Activated naive CD4-positive, alpha-beta T cell treated with anti-CD3 and anti-CD28 coated beads for 36 hours (primary cell): ENCODE measurements at regions not wholly inside any gene's neighbourhood (a gene's known extent, or its start where the extent isn't known, plus 50 kb on each side); places are given as distances from the start of the nearest gene placed in this dataset.
"Not testable (repeated sequence)": the region's sequence is repeated elsewhere in the genome, so short reads cannot be mapped to it uniquely, and the experiment has no call there.

Experiments used
- CTCF ChIA-PET: fragments of 350-600 bp; sonication (Branson Sonifier 250); formaldehyde crosslinking; loops from one replicate; lab custom pipeline; 2021; ENCODE audit warnings: antibody characterized with exemption; lab: Charles Lee
- DNase-seq: peaks from one replicate; pipeline ENCODE4 v3.0.0-alpha.2; 2020
- H3K27ac Mint-ChIP-seq: one replicate; pipeline ENCODE4 v1.8.0; 2021; ENCODE audit warnings: mild to moderate bottlenecking, mixed read lengths
- H3K27me3 Mint-ChIP-seq: one replicate; pipeline ENCODE4 v1.8.0; 2021; ENCODE audit warnings: low read depth, mixed read lengths
- H3K36me3 Mint-ChIP-seq: one replicate; pipeline ENCODE4 v1.8.0; 2021; ENCODE audit warnings: low read depth, mixed read lengths
- H3K4me1 Mint-ChIP-seq: one replicate; pipeline ENCODE4 v1.8.0; 2021; ENCODE audit warnings: low read depth, mixed read lengths
- H3K4me3 Mint-ChIP-seq: one replicate; pipeline ENCODE4 v1.8.0; 2021; ENCODE audit warnings: mild to moderate bottlenecking, moderate library complexity, mixed read lengths
- H3K9me3 Mint-ChIP-seq: one replicate; pipeline ENCODE4 v1.8.0; 2021; ENCODE audit warnings: mixed read lengths
- intact Hi-C: fragments of 100-400 bp; cut with micrococcal nuclease; formaldehyde crosslinking; loops from one replicate; pipeline ENCODE4 v1.15.1; 2023

DNA sequence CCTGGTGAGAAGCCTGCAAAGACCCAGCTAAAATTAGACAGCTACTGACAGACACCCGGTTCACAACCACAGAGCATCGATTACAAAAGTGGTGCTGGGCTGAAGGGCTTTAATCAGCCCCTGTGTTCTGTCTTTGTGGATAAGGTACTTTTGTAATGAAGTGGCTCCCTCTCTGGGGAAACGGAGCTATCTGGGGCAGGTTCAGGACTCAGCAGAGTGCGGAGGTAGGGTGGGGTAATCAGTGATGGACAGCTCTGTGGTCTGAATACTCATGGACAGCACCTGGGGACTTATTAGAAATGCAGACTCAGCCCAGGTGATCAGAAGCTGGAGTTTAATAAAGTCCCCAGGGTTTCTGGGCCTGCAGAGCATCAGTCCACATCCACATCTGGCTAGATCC is 152.0 kb downstream of the MATN1 start:
- intact Hi-C loops, result no loop called here
- H3K9me3 Mint-ChIP-seq, result no peaks in the 10 kb centered on the region
- H3K27ac Mint-ChIP-seq, result no peak overlapping the region
- H3K4me1 Mint-ChIP-seq, result no peaks in the 10 kb centered on the region
- no peaks in the 10 kb centered on the region for H3K36me3 Mint-ChIP-seq
- peaks cover 15% of the 10 kb centered on the region for H3K27me3 Mint-ChIP-seq
- H3K4me3 Mint-ChIP-seq, result no peak overlapping the region
- CTCF ChIA-PET, result no interaction called here
- DNase-seq, result no peak

DNA sequence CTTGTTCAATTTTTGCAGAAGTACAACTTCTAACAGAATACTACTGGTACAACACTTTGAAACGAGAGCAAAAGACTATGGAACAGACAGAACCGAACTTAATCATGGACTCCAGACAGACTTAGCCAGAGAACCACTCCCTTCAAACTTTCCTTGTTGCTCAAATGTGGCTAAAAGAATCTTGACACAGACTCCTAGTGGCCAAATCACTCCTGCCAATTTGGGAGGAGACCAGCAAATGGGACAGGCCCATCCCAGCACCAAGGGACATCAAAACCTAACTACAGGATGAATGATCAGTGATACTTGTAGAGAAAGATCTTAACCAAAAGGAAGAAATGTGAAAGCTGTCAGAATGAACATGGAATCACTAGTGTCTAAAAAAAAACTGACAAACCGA is 154.0 kb downstream of the MATN1 start:
- CTCF ChIA-PET, result interaction anchor here (0.6 kb wide), 1 partner anchor 45 kb away, joined by 3 read pairs; no protein-coding TSS in a partner anchor

GRCh38 chr1:30562559-30562958 is 160.8 kb downstream of the MATN1 start:
- Mint-ChIP-seq H3K36me3 (no peaks in the 10 kb centered on the region), H3K27me3 (no peaks in the 10 kb centered on the region), H3K27ac (no peak overlapping the region), H3K4me3 (no peak overlapping the region), H3K4me1 (no peaks in the 10 kb centered on the region), H3K9me3 (peaks cover 22% of the 10 kb centered on the region)
- no peak for DNase-seq
- CTCF ChIA-PET, result no interaction called here
- intact Hi-C loops, result no loop called here

More for the DNA sequence above, 154.0 kb downstream of the MATN1 start:
- Mint-ChIP-seq H3K27me3 (peaks cover 11% of the 10 kb centered on the region), H3K9me3 (no peaks in the 10 kb centered on the region), H3K27ac (no peak overlapping the region), H3K4me1 (no peaks in the 10 kb centered on the region), H3K36me3 (no peaks in the 10 kb centered on the region), H3K4me3 (no peak overlapping the region)
- intact Hi-C loops, result no loop called here
- DNase-seq, result no peak

GRCh38 chr1:30551603-30552002 is 171.8 kb downstream of the MATN1 start:
- Mint-ChIP-seq H3K4me3 (no peak overlapping the region), H3K9me3 (no peaks in the 10 kb centered on the region), H3K27ac (no peak overlapping the region), H3K27me3 (peaks cover 10% of the 10 kb centered on the region), H3K36me3 (no peaks in the 10 kb centered on the region), H3K4me1 (no peaks in the 10 kb centered on the region)
- intact Hi-C loops, result no loop called here
- CTCF ChIA-PET, result no interaction called here
- no peak for DNase-seq

- Mint-ChIP-seq H3K4me1 (no peaks in the 10 kb centered on the region), H3K36me3 (no peaks in the 10 kb centered on the region), H3K27me3 (peaks cover 5% of the 10 kb centered on the region), H3K4me3 (no peak overlapping the region), H3K27ac (no peak overlapping the region), H3K9me3 (no peaks in the 10 kb centered on the region)
- DNase-seq, result no peak
- intact Hi-C loops, result no loop called here
- CTCF ChIA-PET, result no interaction called here
These were observed 172.8 kb downstream of the MATN1 start for GRCh38 chr1:30550365-30551220.

DNA sequence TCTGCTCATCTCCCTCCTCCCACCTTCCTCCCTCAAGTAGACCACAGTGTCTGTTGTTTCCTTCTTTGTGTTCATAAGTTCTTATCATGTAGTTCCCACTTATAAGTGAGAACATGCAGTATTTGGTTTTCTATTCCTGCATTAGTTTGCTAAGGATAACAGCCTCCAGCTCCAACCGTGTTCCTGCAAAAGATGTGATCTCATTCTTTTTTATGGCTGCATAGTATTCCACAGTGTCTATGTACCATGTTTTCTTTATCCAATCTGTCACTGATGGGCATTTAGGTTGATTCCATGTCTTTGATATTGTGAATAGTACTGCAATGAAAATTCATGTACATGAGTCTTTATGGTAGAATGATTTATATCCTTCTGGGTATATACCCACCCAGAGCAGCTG is 173.5 kb downstream of the MATN1 start:
- H3K4me1 Mint-ChIP-seq, H3K27ac Mint-ChIP-seq, H3K27me3 Mint-ChIP-seq, H3K36me3 Mint-ChIP-seq, intact Hi-C loops, CTCF ChIA-PET, H3K4me3 Mint-ChIP-seq, H3K9me3 Mint-ChIP-seq, DNase-seq: not testable (repeated sequence)

- CTCF ChIA-PET, result no interaction called here
- Mint-ChIP-seq H3K4me3 (no peak overlapping the region), H3K27me3 (peaks cover 3% of the 10 kb centered on the region), H3K27ac (no peak overlapping the region), H3K36me3 (no peaks in the 10 kb centered on the region), H3K9me3 (no peaks in the 10 kb centered on the region), H3K4me1 (no peaks in the 10 kb centered on the region)
- intact Hi-C loops, result no loop called here
- no peak for DNase-seq
These were observed 175.1 kb downstream of the MATN1 start for GRCh38 chr1:30548294-30548693.

- intact Hi-C loops, H3K9me3 Mint-ChIP-seq, H3K4me1 Mint-ChIP-seq, CTCF ChIA-PET, H3K4me3 Mint-ChIP-seq, DNase-seq, H3K36me3 Mint-ChIP-seq, H3K27me3 Mint-ChIP-seq, H3K27ac Mint-ChIP-seq: not testable (repeated sequence)
These were observed 176.1 kb downstream of the MATN1 start for GRCh38 chr1:30547326-30547725.

GRCh38 chr1:30545365-30545764 is 178.0 kb downstream of the MATN1 start:
- CTCF ChIA-PET, result no interaction called here
- DNase-seq, result no peak
- no peaks in the 10 kb centered on the region for H3K9me3 Mint-ChIP-seq
- H3K27me3 Mint-ChIP-seq, result peaks cover 3% of the 10 kb centered on the region
- intact Hi-C loops, result no loop called here
- H3K4me3 Mint-ChIP-seq, result no peak overlapping the region
- no peaks in the 10 kb centered on the region for H3K36me3 Mint-ChIP-seq
- H3K27ac Mint-ChIP-seq, result no peak overlapping the region
- no peaks in the 10 kb centered on the region for H3K4me1 Mint-ChIP-seq

DNA sequence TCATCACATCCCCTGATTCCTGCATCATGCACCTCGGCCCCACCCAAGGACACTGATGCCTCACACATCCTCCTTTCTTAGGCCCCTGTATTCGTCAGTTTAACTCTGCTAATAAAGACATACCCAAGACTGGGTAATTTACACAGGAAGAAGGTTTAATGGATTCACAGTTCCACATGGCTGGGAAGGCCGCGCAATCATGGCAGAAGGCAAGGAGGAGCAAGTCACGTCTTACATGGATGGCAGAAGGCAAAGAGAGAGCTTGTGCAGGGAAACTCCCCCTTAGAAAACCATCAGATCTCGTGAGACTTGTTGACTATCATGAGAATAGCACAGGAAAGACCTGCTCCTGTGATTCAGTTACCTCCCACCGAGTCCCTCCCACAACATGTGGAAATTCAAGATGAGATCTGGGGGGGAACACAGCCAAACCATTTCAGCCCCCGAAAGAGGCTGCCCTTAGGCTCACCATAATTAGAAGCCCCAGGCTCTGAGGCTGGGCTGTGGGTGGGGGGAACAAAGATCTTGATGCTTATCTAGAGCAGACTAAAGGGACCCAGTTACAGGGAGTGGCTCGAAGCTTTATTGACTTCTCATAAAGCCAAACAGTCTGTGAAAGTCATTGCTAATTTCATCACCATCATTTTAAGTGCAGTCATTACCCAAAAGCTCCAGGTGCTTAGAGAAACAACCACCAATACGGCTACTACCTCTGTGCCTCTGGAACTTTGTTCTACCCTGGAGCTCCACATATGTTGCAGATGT is 181.5 kb downstream of the MATN1 start:
- Mint-ChIP-seq H3K4me1 (no peaks in the 10 kb centered on the region), H3K4me3 (no peak overlapping the region), H3K9me3 (no peaks in the 10 kb centered on the region), H3K36me3 (no peaks in the 10 kb centered on the region), H3K27ac (no peak overlapping the region), H3K27me3 (no peaks in the 10 kb centered on the region)
- no peak for DNase-seq
- CTCF ChIA-PET, result no interaction called here
- intact Hi-C loops, result no loop called here

DNA sequence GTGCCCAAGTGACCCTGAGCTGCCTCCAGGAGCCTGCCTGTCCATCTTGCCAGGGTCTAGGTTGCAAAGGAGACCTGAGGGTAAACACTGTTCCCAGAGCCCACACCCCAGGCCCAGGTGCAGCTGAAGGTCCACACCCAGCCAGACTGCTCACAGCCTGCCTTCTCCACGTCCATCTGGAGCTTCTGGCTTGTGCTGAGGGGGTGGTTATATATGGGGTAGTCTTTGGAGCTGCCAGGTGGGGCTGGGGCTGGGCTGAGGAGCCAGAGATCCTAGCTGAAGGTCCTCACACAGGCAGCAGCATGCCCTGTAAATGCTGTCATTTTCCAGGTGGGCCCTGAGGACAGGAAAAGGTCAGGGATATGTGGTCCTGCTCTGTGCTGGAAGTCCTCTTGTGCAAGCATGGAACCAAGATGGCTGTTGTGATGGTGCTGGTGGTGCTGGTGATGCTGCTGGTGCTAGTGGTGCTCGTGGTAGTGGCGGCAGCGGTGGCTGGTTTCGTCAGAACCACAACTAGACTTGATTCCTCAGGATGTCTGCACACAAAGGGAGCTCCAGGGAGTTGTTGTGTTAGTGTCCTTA is 182.7 kb downstream of the MATN1 start:
- intact Hi-C loops, result no loop called here
- Mint-ChIP-seq H3K4me3 (no peak overlapping the region), H3K9me3 (no peaks in the 10 kb centered on the region), H3K27ac (no peak overlapping the region), H3K36me3 (no peaks in the 10 kb centered on the region), H3K4me1 (no peaks in the 10 kb centered on the region), H3K27me3 (no peaks in the 10 kb centered on the region)
- DNase-seq, result no peak
- CTCF ChIA-PET, result no interaction called here

- Mint-ChIP-seq H3K4me3 (no peak overlapping the region), H3K4me1 (no peaks in the 10 kb centered on the region), H3K9me3 (no peaks in the 10 kb centered on the region), H3K36me3 (no peaks in the 10 kb centered on the region), H3K27ac (no peak overlapping the region), H3K27me3 (no peaks in the 10 kb centered on the region)
- intact Hi-C loops, result no loop called here
- CTCF ChIA-PET, result no interaction called here
- DNase-seq, result no peak
These were observed 183.5 kb downstream of the MATN1 start for GRCh38 chr1:30539884-30540283.
